IMR-90 (cell line): ENCODE measurements at regions not wholly inside any gene's neighbourhood (a gene's known extent, or its start where the extent isn't known, plus 50 kb on each side); places are given as distances from the start of the nearest gene placed in this dataset.

Experiments
- ATAC-seq: fragments of 200-7000 bp; cut with Tn5 transposase; 2 replicates; pipeline ENCODE4 v1.9.1; 2020; ENCODE audit warnings: low read depth, mild to moderate bottlenecking, moderate library complexity
- BruUV-seq: library from RNA; stranded (reverse); fragments of 400-500 nt; replicated peaks from 2 replicates; lab custom pipeline; 2021; lab: Mats Ljungman, UMichigan
- CTCF ChIA-PET: fragments of 300-600 bp; formaldehyde crosslinking; extraction: SDS; loops from one replicate; lab custom pipeline; 2021; ENCODE audit warnings: antibody characterized with exemption; lab: Yijun Ruan, JAX
- POLR2A ChIA-PET: fragments of 300-600 bp; sonication (Branson Sonifier 250); formaldehyde crosslinking; loops from one replicate; lab custom pipeline; 2022; ENCODE audit warnings: antibody characterized with exemption; ENCODE audit not compliant: unreplicated experiment; lab: Charles Lee
- DNase-seq: peaks from one replicate; pipeline ENCODE4 v3.0.0; 2013
- H2AFZ ChIP-seq: replicated peaks from 2 replicates; pipeline ENCODE3; 2013; ENCODE audit warnings: low read length, mild to moderate bottlenecking; ENCODE audit not compliant: poor library complexity
- H2AK5ac ChIP-seq: 2 replicates; pipeline ENCODE4 v1.6.1; 2013; ENCODE audit warnings: low read depth, low read length, inconsistent platforms
- H2AK9ac ChIP-seq: replicated peaks from 2 replicates; pipeline ENCODE3; 2013; ENCODE audit warnings: mild to moderate bottlenecking, low read depth, low read length, moderate library complexity; ENCODE audit not compliant: poor library complexity
- H2BK120ac ChIP-seq: 2 replicates; pipeline ENCODE4 v1.6.1; 2013; ENCODE audit warnings: low read depth, low read length, inconsistent platforms
- H2BK15ac ChIP-seq: 3 replicates; pipeline ENCODE4 v1.6.1; 2013; ENCODE audit warnings: low read depth, low read length, inconsistent platforms
- H2BK20ac ChIP-seq: 2 replicates; pipeline ENCODE4 v1.6.1; 2013; ENCODE audit warnings: low read depth, mild to moderate bottlenecking, inconsistent platforms, low read length, moderate library complexity
- H2BK5ac ChIP-seq: 2 replicates; pipeline ENCODE4 v1.6.1; 2013; ENCODE audit warnings: mild to moderate bottlenecking, low read depth, low read length, inconsistent platforms; ENCODE audit not compliant: poor library complexity, severe bottlenecking
- H3K14ac ChIP-seq: replicated peaks from 2 replicates; pipeline ENCODE4 v1.6.1; 2013; ENCODE audit warnings: low read depth, low read length, inconsistent platforms
- H3K18ac ChIP-seq: 2 replicates; pipeline ENCODE4 v1.6.1; 2013; ENCODE audit warnings: low read depth, low read length, control low read depth
- H3K23ac ChIP-seq: 2 replicates; pipeline ENCODE4 v1.6.1; 2013; ENCODE audit warnings: low read depth, low read length, inconsistent platforms
- H3K27ac ChIP-seq: 2 replicates; pipeline ENCODE4 v1.5.1; 2013; ENCODE audit warnings: mild to moderate bottlenecking, control low read depth, low read length; ENCODE audit not compliant: insufficient read depth
- H3K27me3 ChIP-seq: 2 replicates; pipeline ENCODE4 v1.6.1; 2013; ENCODE audit warnings: low read length; ENCODE audit not compliant: control insufficient read depth, insufficient read depth
- H3K36me3 ChIP-seq: 2 replicates; pipeline ENCODE4 v1.6.1; 2013; ENCODE audit warnings: low read length, mixed read lengths; ENCODE audit not compliant: control insufficient read depth, insufficient read depth
- H3K4ac ChIP-seq: 2 replicates; pipeline ENCODE4 v1.6.1; 2013; ENCODE audit warnings: low read depth, low read length, inconsistent platforms
- H3K4me1 ChIP-seq: 2 replicates; pipeline ENCODE4 v1.6.1; 2013; ENCODE audit warnings: low read length, mixed read lengths; ENCODE audit not compliant: control insufficient read depth, insufficient read depth
- H3K4me2 ChIP-seq: 2 replicates; pipeline ENCODE4 v1.6.1; 2013; ENCODE audit warnings: low read depth, mild to moderate bottlenecking, control low read depth, low read length, moderate library complexity
- H3K4me3 ChIP-seq: 2 replicates; pipeline ENCODE4 v1.5.1; 2013; ENCODE audit warnings: low read depth, mild to moderate bottlenecking, control low read depth, low read length, moderate library complexity; ENCODE audit not compliant: insufficient read depth
- H3K56ac ChIP-seq: 2 replicates; pipeline ENCODE4 v1.6.1; 2013; ENCODE audit warnings: low read length, inconsistent platforms; ENCODE audit not compliant: insufficient read depth; ENCODE audit errors: extremely low read depth
- H3K79me1 ChIP-seq, 2 experiments: 2 replicates each; pipeline ENCODE4 v1.6.1; 2013; ENCODE audit warnings: low read length in 2 of 2, inconsistent platforms in 1 of 2, low read depth in 1 of 2
- H3K9ac ChIP-seq: 2 replicates; pipeline ENCODE4 v1.6.1; 2013; ENCODE audit warnings: low read depth, low read length, control low read depth
- H3K9me1 ChIP-seq: 2 replicates; pipeline ENCODE4 v1.6.1; 2013; ENCODE audit warnings: low read length, inconsistent platforms; ENCODE audit not compliant: insufficient read depth
- H3K9me3 ChIP-seq: 2 replicates; pipeline ENCODE4 v1.6.1; 2013; ENCODE audit warnings: low read length; ENCODE audit not compliant: control insufficient read depth, insufficient read depth
- H4K20me1 ChIP-seq: 2 replicates; pipeline ENCODE4 v1.6.1; 2013; ENCODE audit warnings: low read length, inconsistent platforms; ENCODE audit not compliant: insufficient read depth
- H4K5ac ChIP-seq: 2 replicates; pipeline ENCODE4 v1.6.1; 2013; ENCODE audit warnings: mild to moderate bottlenecking, low read depth, low read length, control low read depth
- H4K8ac ChIP-seq, 2 experiments: 2 replicates each; pipeline ENCODE4 v1.6.1; 2013; ENCODE audit warnings: low read depth in 2 of 2, low read length in 2 of 2, control low read depth in 1 of 2, inconsistent platforms in 1 of 2
- H4K91ac ChIP-seq: 2 replicates; pipeline ENCODE4 v1.6.1; 2013; ENCODE audit warnings: low read depth, low read length, inconsistent platforms; ENCODE audit not compliant: insufficient read depth
- CEBPB ChIP-seq: IDR thresholded peaks from 2 replicates; pipeline ENCODE4 v1.6.1; 2012; ENCODE audit warnings: low read depth, low read length, improper control_type of control experiment
- CHD1 ChIP-seq: IDR thresholded peaks from 2 replicates; pipeline ENCODE4 v1.6.1; 2012; ENCODE audit warnings: low read depth, low read length, improper control_type of control experiment
- MAFK ChIP-seq: IDR thresholded peaks from 2 replicates; pipeline ENCODE4 v1.6.1; 2012; ENCODE audit warnings: low read depth, low read length, improper control_type of control experiment
- MAZ ChIP-seq: IDR thresholded peaks from 2 replicates; pipeline ENCODE4 v1.6.1; 2012; ENCODE audit warnings: low read depth, mild to moderate bottlenecking, low read length, improper control_type of control experiment, moderate library complexity, borderline replicate concordance
- NFE2L2 ChIP-seq: fragments of 150-350 bp; IDR thresholded peaks from 2 replicates; pipeline ENCODE4 v1.6.1; 2016; ENCODE audit warnings: low read depth, mild to moderate bottlenecking, low read length
- RAD21 ChIP-seq: IDR thresholded peaks from 2 replicates; pipeline ENCODE4 v1.6.1; 2012; ENCODE audit warnings: low read length, improper control_type of control experiment
- dilution Hi-C: fragments of 300-500 bp; cut with HindIII; formaldehyde crosslinking; loops from one replicate; pipeline ENCODE4 v1.14.3; 2018; ENCODE audit warnings: low sequenced_read_pairs; ENCODE audit not compliant: unreplicated experiment
- in situ Hi-C: fragments of 300-500 bp; cut with MboI; formaldehyde crosslinking; loops from 3 replicates; pipeline ENCODE4 v1.14.3; 2019; ENCODE audit warnings: low sequenced_read_pairs, inconsistent platforms, mixed read lengths
- intact Hi-C: fragments of 100-400 bp; cut with micrococcal nuclease; formaldehyde crosslinking; loops from 2 replicates; pipeline ENCODE4 v1.10.0; 2022

DNA sequence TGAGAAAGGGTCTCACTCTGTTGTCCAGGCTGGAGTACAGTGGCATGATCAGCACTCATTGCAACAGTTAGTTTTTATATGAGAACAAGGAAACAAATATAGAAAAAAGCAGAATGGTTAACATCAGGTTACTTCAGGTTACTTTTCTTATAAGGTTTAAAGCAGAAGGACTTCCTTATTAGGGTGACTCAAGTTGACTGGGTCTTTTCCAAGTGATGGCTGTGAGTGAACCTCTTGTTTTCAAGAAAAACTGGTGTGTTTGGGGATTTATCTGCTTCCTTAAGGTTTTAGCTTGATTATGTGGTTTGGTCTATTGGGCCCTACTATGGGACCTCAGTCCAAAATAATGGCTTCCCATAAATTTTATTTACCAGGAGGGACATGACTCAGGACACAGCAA is 99.2 kb downstream of the ARRDC3 start:
- Histone ChIP-seq H3K9me1 (0 out of 2 replicates have a peak, but pooled peaks cover 4% of the 10 kb centered on the region), H3K36me3 (no peaks in the 10 kb centered on the region), H3K27ac (no peak overlapping the region; the same call in 1 of the 2 replicates), H3K56ac (no peak overlapping the region), H2AFZ (no peak overlapping the region), H2BK20ac (peak overlapping the region; percentile 76), H3K14ac (0 out of 2 replicates have a peak overlapping the region, but pooled peaks have one; percentile 3), H2BK15ac (peak overlapping the region; percentile 51; the same call in 1 of the 3 replicates), H3K4ac (no peak overlapping the region; the same call in 1 of the 2 replicates), H2BK5ac (peak overlapping the region; percentile 83), H4K8ac (peak overlapping the region; percentile 42 to 82; a peak in 2 of 4 replicates), H4K91ac (no peak overlapping the region), H3K9ac (no peak overlapping the region), H3K18ac (peak overlapping the region; percentile 99; the same call in 1 of the 2 replicates), H2BK120ac (peak overlapping the region; percentile 83; the same call in 1 of the 2 replicates), H2AK9ac (no peak overlapping the region), H4K5ac (no peak overlapping the region), H3K9me3 (no peaks in the 10 kb centered on the region), H3K23ac (no peak overlapping the region), H3K4me1 (peaks cover 17% of the 10 kb centered on the region), H4K20me1 (no peaks in the 10 kb centered on the region), H3K4me2 (no peak overlapping the region), H2AK5ac (no peak overlapping the region), H3K79me1 (no peaks in the 10 kb centered on the region), H3K27me3 (no peaks in the 10 kb centered on the region), H3K4me3 (no peak overlapping the region)
- in situ Hi-C loops = no loop called here
- dilution Hi-C loops = no loop called here
- ATAC-seq (no peak), DNase-seq (peak; percentile 81)
- ChIA-PET CTCF (no interaction called here), POLR2A (interaction anchor here (0.7 kb wide), 1 partner anchor 100 kb away, joined by 3 read pairs; no protein-coding TSS in a partner anchor)
- intact Hi-C loops = loop anchor here (5.0 to 10.0 kb wide), 2 partner anchors 117 to 349 kb away; no protein-coding TSS in a partner anchor
- TF ChIP-seq RAD21 (no peak), CEBPB (no peak), CHD1 (no peak), NFE2L2 (no peak), MAZ (no peak), MAFK (no peak)
- no TSS peak for BruUV-seq
